ENCODE measurements at regions not wholly inside any gene's neighbourhood (a gene's known extent, or its start where the extent isn't known, plus 50 kb on each side); places are given as distances from the start of the nearest gene placed in this dataset.

- H3K4me3 Mint-ChIP-seq (ENCODE audit: unreplicated experiment), result no peak overlapping the region
- no peak overlapping the region for H3K27ac Mint-ChIP-seq (ENCODE audit: unreplicated experiment)
- no peaks in the 10 kb centered on the region for H3K9me3 Mint-ChIP-seq (ENCODE audit: unreplicated experiment)
- no peaks in the 10 kb centered on the region for H3K4me1 Mint-ChIP-seq (ENCODE audit: low read depth, unreplicated experiment)
- TF ChIP-seq CTCF (IDR thresholded peaks at IDR 0.05; ENCODE audit: partially characterized antibody, unreplicated experiment), result no peak
- no peak for DNase-seq
- no peaks in the 10 kb centered on the region for H3K36me3 Mint-ChIP-seq (ENCODE audit: unreplicated experiment)
- no peaks in the 10 kb centered on the region for H3K27me3 Mint-ChIP-seq (ENCODE audit: unreplicated experiment)
These were observed 117.7 kb upstream of the ACTBL2 start for GRCh38 chr5:57600321-57600720.

- H3K4me1 Mint-ChIP-seq (ENCODE audit: low read depth, unreplicated experiment), result no peaks in the 10 kb centered on the region
- no peaks in the 10 kb centered on the region for H3K36me3 Mint-ChIP-seq (ENCODE audit: unreplicated experiment)
- no peaks in the 10 kb centered on the region for H3K27me3 Mint-ChIP-seq (ENCODE audit: unreplicated experiment)
- no peak for TF ChIP-seq CTCF (IDR thresholded peaks at IDR 0.05; ENCODE audit: partially characterized antibody, unreplicated experiment)
- no peaks in the 10 kb centered on the region for H3K9me3 Mint-ChIP-seq (ENCODE audit: unreplicated experiment)
- H3K4me3 Mint-ChIP-seq (ENCODE audit: unreplicated experiment), result no peak overlapping the region
- H3K27ac Mint-ChIP-seq (ENCODE audit: unreplicated experiment), result no peak overlapping the region
- no peak for DNase-seq
These were observed 116.1 kb upstream of the ACTBL2 start for GRCh38 chr5:57598756-57599155.

GRCh38 chr5:57598097-57598496 is 115.5 kb upstream of the ACTBL2 start:
- no peak for TF ChIP-seq CTCF (IDR thresholded peaks at IDR 0.05; ENCODE audit: partially characterized antibody, unreplicated experiment)
- no peak overlapping the region for H3K27ac Mint-ChIP-seq (ENCODE audit: unreplicated experiment)
- DNase-seq, result no peak

GRCh38 chr5:57595523-57595991 is 112.9 kb upstream of the ACTBL2 start:
- Mint-ChIP-seq H3K9me3 (ENCODE audit: unreplicated experiment) (no peaks in the 10 kb centered on the region), H3K27ac (ENCODE audit: unreplicated experiment) (no peak overlapping the region)
- DNase-seq, result no peak

More at GRCh38 chr5:57598097-57598496, 115.5 kb upstream of the ACTBL2 start:
- Mint-ChIP-seq H3K36me3 (ENCODE audit: unreplicated experiment) (no peaks in the 10 kb centered on the region), H3K9me3 (ENCODE audit: unreplicated experiment) (no peaks in the 10 kb centered on the region), H3K4me1 (ENCODE audit: low read depth, unreplicated experiment) (no peaks in the 10 kb centered on the region), H3K27me3 (ENCODE audit: unreplicated experiment) (no peaks in the 10 kb centered on the region), H3K4me3 (ENCODE audit: unreplicated experiment) (no peak overlapping the region)

GRCh38 chr5:57594436-57594835 is 111.8 kb upstream of the ACTBL2 start:
- Mint-ChIP-seq H3K4me3 (ENCODE audit: unreplicated experiment) (no peak overlapping the region), H3K27ac (ENCODE audit: unreplicated experiment) (no peak overlapping the region), H3K36me3 (ENCODE audit: unreplicated experiment) (no peaks in the 10 kb centered on the region), H3K4me1 (ENCODE audit: low read depth, unreplicated experiment) (no peaks in the 10 kb centered on the region), H3K9me3 (ENCODE audit: unreplicated experiment) (no peaks in the 10 kb centered on the region), H3K27me3 (ENCODE audit: unreplicated experiment) (no peaks in the 10 kb centered on the region)
- no peak for TF ChIP-seq CTCF (IDR thresholded peaks at IDR 0.05; ENCODE audit: partially characterized antibody, unreplicated experiment)
- DNase-seq, result no peak

More at GRCh38 chr5:57595523-57595991, 112.9 kb upstream of the ACTBL2 start:
- Mint-ChIP-seq H3K36me3 (ENCODE audit: unreplicated experiment) (no peaks in the 10 kb centered on the region), H3K27me3 (ENCODE audit: unreplicated experiment) (no peaks in the 10 kb centered on the region), H3K4me1 (ENCODE audit: low read depth, unreplicated experiment) (no peaks in the 10 kb centered on the region), H3K4me3 (ENCODE audit: unreplicated experiment) (no peak overlapping the region)
- TF ChIP-seq CTCF (IDR thresholded peaks at IDR 0.05; ENCODE audit: partially characterized antibody, unreplicated experiment), result no peak
